ENCODE measurements at regions not wholly inside any gene's neighbourhood (a gene's known extent, or its start where the extent isn't known, plus 50 kb on each side); places are given as distances from the start of the nearest gene placed in this dataset.

- no peak for TF ChIP-seq CTCF (IDR thresholded peaks at IDR 0.05)
- TF ChIP-seq POLR2A (IDR thresholded peaks at IDR 0.05), result no peak
These were observed 257.6 kb upstream of the CLNK start for GRCh38 chr4:10942156-10942555.

GRCh38 chr4:10929818-10930217 lies 245.2 kb upstream of the CLNK start:
- Histone ChIP-seq H3K27me3 (no peaks in the 10 kb centered on the region), H3K4me1 (no peaks in the 10 kb centered on the region), H3K27ac (no peak overlapping the region), H3K9me3 (no peaks in the 10 kb centered on the region), H3K4me3 (no peak overlapping the region), H3K36me3 (no peaks in the 10 kb centered on the region)
- TF ChIP-seq CTCF (IDR thresholded peaks at IDR 0.05), result no peak
- TF ChIP-seq POLR2A (IDR thresholded peaks at IDR 0.05), result no peak
- intact Hi-C loops (cut with DNase I), result no loop called here
- 77 to 84% methylated on average over 2 of the region's 2 CpGs for WGBS, 2 donors
- no peak for DNase-seq

More at GRCh38 chr4:10942156-10942555, 257.6 kb upstream of the CLNK start:
- DNase-seq, result no peak
- 82 to 91% methylated on average over 1 of the region's 1 CpG for WGBS, 2 donors
- no peaks in the 10 kb centered on the region for H3K27me3 ChIP-seq
- intact Hi-C loops (cut with DNase I), result no loop called here
- H3K4me3 ChIP-seq, result no peak overlapping the region
- H3K9me3 ChIP-seq, result peaks cover 0 to 7% (median 0%) of the 10 kb centered on the region in 3 donors
- no peaks in the 10 kb centered on the region for H3K36me3 ChIP-seq
- no peaks in the 10 kb centered on the region for H3K4me1 ChIP-seq
- no peak overlapping the region for H3K27ac ChIP-seq

DNA sequence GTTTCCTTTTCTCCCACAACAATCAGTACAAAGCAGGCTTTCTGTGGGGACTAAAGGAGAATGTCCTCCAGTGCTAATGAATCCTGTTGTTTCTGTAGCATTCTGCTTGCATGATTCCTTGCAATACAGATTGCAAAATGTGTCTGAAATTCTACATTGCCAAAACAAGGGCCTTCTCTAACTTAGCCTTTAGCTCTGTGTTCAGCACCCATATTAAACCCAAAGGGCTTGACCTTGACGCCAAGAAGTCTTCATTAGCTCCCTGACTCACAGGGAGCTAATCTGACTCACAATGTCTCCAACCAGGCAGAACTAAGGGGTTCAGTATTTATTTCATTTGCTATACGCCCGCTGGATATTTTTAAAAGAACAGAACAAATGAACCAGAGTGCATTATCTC lies 241.4 kb upstream of the CLNK start:
- no peak for TF ChIP-seq POLR2A (IDR thresholded peaks at IDR 0.05)
- TF ChIP-seq CTCF (IDR thresholded peaks at IDR 0.05), result no peak
- no peak for DNase-seq
- WGBS, 2 donors, result 54 to 63% methylated on average over 3 of the region's 3 CpGs

GRCh38 chr4:10924274-10924673 lies 239.7 kb upstream of the CLNK start:
- H3K4me3 ChIP-seq, result no peak overlapping the region
- intact Hi-C loops (cut with DNase I), result no loop called here
- no peaks in the 10 kb centered on the region for H3K27me3 ChIP-seq
- H3K27ac ChIP-seq, result no peak overlapping the region
- no peak for DNase-seq
- no peaks in the 10 kb centered on the region for H3K36me3 ChIP-seq
- H3K4me1 ChIP-seq, result no peaks in the 10 kb centered on the region
- no peaks in the 10 kb centered on the region for H3K9me3 ChIP-seq
- 64 to 73% methylated on average over 3 of the region's 3 CpGs for WGBS, 2 donors
- TF ChIP-seq CTCF (IDR thresholded peaks at IDR 0.05), result no peak
- no peak for TF ChIP-seq POLR2A (IDR thresholded peaks at IDR 0.05)

More for the DNA sequence above, 241.4 kb upstream of the CLNK start:
- Histone ChIP-seq H3K9me3 (no peaks in the 10 kb centered on the region), H3K36me3 (no peaks in the 10 kb centered on the region), H3K4me3 (no peak overlapping the region), H3K4me1 (no peaks in the 10 kb centered on the region), H3K27ac (no peak overlapping the region), H3K27me3 (no peaks in the 10 kb centered on the region)
- intact Hi-C loops (cut with DNase I), result no loop called here

DNA sequence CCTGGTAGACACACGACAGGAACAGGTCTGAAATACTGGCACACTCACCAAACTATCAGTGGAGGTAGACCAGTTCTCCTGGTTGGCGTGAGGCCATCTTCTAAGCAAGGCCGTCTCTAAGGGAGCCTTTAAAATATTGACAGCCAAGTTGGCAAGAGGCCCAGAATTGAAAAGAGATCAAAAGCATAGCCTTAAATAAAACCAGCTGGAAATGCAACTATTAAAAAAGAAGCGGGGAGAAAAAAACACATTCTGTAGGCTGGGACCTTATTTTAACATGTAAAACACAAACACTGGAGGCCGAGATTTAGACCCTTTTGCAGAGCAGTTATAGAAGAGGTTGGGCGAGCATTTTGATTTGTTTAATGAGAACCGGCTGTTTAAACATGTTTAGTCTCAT lies 233.0 kb upstream of the CLNK start:
- 13 to 19% methylated on average over 7 of the region's 7 CpGs for WGBS, 2 donors
- intact Hi-C loops (cut with DNase I), result no loop called here
- DNase-seq, result no peak

More for the DNA sequence above, 233.0 kb upstream of the CLNK start:
- Histone ChIP-seq H3K27ac (no peak overlapping the region), H3K9me3 (no peaks in the 10 kb centered on the region), H3K4me3 (no peak overlapping the region), H3K36me3 (no peaks in the 10 kb centered on the region), H3K4me1 (peaks cover 0 to 10% (median 0%) of the 10 kb centered on the region in 3 donors), H3K27me3 (no peaks in the 10 kb centered on the region)
- TF ChIP-seq POLR2A (IDR thresholded peaks at IDR 0.05), result no peak
- no peak for TF ChIP-seq CTCF (IDR thresholded peaks at IDR 0.05)
